ENCODE measurements at regions not wholly inside any gene's neighbourhood (a gene's known extent, or its start where the extent isn't known, plus 50 kb on each side); places are given as distances from the start of the nearest gene placed in this dataset.

- no peaks in the 10 kb centered on the region for H3K27me3 ChIP-seq (ENCODE audit: control insufficient read depth, insufficient read depth, low read length)
- H3K9me3 ChIP-seq (ENCODE audit: control insufficient read depth, insufficient read depth, low read depth, low read length), result no peaks in the 10 kb centered on the region
- H3K27ac ChIP-seq (ENCODE audit: low read depth, low read length), result no peak overlapping the region
- peaks cover 4% of the 10 kb centered on the region; the same call in 1 of the 2 replicates for H3K4me1 ChIP-seq (ENCODE audit: control insufficient read depth, insufficient read depth, low read length)
- no peak overlapping the region for H3K4me3 ChIP-seq (ENCODE audit: low read depth, low read length)
- no peaks in the 10 kb centered on the region for H3K36me3 ChIP-seq (ENCODE audit: control insufficient read depth, insufficient read depth, low read length)
- no peak overlapping the region for H3K9ac ChIP-seq (ENCODE audit: low read length)
These were observed 269.5 kb upstream of the DCBLD2 start for GRCh38 chr3:99170867-99171517.

GRCh38 chr3:99167071-99167470 is 265.6 kb upstream of the DCBLD2 start:
- no peak overlapping the region for H3K4me3 ChIP-seq (ENCODE audit: low read depth, low read length)
- no peak overlapping the region for H3K27ac ChIP-seq (ENCODE audit: low read depth, low read length)
- no peaks in the 10 kb centered on the region for H3K9me3 ChIP-seq (ENCODE audit: control insufficient read depth, insufficient read depth, low read depth, low read length)
- no peak overlapping the region for H3K9ac ChIP-seq (ENCODE audit: low read length)
- no peaks in the 10 kb centered on the region for H3K36me3 ChIP-seq (ENCODE audit: control insufficient read depth, insufficient read depth, low read length)
- H3K4me1 ChIP-seq (ENCODE audit: control insufficient read depth, insufficient read depth, low read length), result no peaks in the 10 kb centered on the region
- H3K27me3 ChIP-seq (ENCODE audit: control insufficient read depth, insufficient read depth, low read length), result no peaks in the 10 kb centered on the region

- peaks cover 21% of the 10 kb centered on the region for H3K9me3 ChIP-seq (ENCODE audit: control insufficient read depth, insufficient read depth, low read depth, low read length)
- H3K36me3 ChIP-seq (ENCODE audit: control insufficient read depth, insufficient read depth, low read length), result no peaks in the 10 kb centered on the region
- H3K4me1 ChIP-seq (ENCODE audit: control insufficient read depth, insufficient read depth, low read length), result no peaks in the 10 kb centered on the region
- no peak overlapping the region for H3K4me3 ChIP-seq (ENCODE audit: low read depth, low read length)
- H3K27ac ChIP-seq (ENCODE audit: low read depth, low read length), result no peak overlapping the region
- no peaks in the 10 kb centered on the region for H3K27me3 ChIP-seq (ENCODE audit: control insufficient read depth, insufficient read depth, low read length)
- no peak overlapping the region for H3K9ac ChIP-seq (ENCODE audit: low read length)
These were observed 261.8 kb upstream of the DCBLD2 start for GRCh38 chr3:99163314-99163713.

GRCh38 chr3:99159220-99159762 is 257.8 kb upstream of the DCBLD2 start:
- Histone ChIP-seq H3K9me3 (ENCODE audit: control insufficient read depth, insufficient read depth, low read depth, low read length) (peaks cover 46% of the 10 kb centered on the region), H3K9ac (ENCODE audit: low read length) (no peak overlapping the region), H3K4me1 (ENCODE audit: control insufficient read depth, insufficient read depth, low read length) (no peaks in the 10 kb centered on the region), H3K4me3 (ENCODE audit: low read depth, low read length) (no peak overlapping the region), H3K27me3 (ENCODE audit: control insufficient read depth, insufficient read depth, low read length) (no peaks in the 10 kb centered on the region), H3K36me3 (ENCODE audit: control insufficient read depth, insufficient read depth, low read length) (no peaks in the 10 kb centered on the region), H3K27ac (ENCODE audit: low read depth, low read length) (no peak overlapping the region)

GRCh38 chr3:99145031-99145430 is 243.5 kb upstream of the DCBLD2 start:
- peaks cover 10% of the 10 kb centered on the region for H3K9me3 ChIP-seq (ENCODE audit: control insufficient read depth, insufficient read depth, low read depth, low read length)
- no peak overlapping the region for H3K4me3 ChIP-seq (ENCODE audit: low read depth, low read length)
- H3K36me3 ChIP-seq (ENCODE audit: control insufficient read depth, insufficient read depth, low read length), result no peaks in the 10 kb centered on the region
- H3K27me3 ChIP-seq (ENCODE audit: control insufficient read depth, insufficient read depth, low read length), result no peaks in the 10 kb centered on the region
- H3K4me1 ChIP-seq (ENCODE audit: control insufficient read depth, insufficient read depth, low read length), result 0 out of 2 replicates have a peak, but pooled peaks cover 3% of the 10 kb centered on the region
- H3K27ac ChIP-seq (ENCODE audit: low read depth, low read length), result no peak overlapping the region
- H3K9ac ChIP-seq (ENCODE audit: low read length), result no peak overlapping the region

- Histone ChIP-seq H3K9me3 (ENCODE audit: control insufficient read depth, insufficient read depth, low read depth, low read length) (peaks cover 10% of the 10 kb centered on the region), H3K4me3 (ENCODE audit: low read depth, low read length) (no peak overlapping the region), H3K27ac (ENCODE audit: low read depth, low read length) (no peak overlapping the region), H3K9ac (ENCODE audit: low read length) (no peak overlapping the region), H3K4me1 (ENCODE audit: control insufficient read depth, insufficient read depth, low read length) (0 out of 2 replicates have a peak, but pooled peaks cover 3% of the 10 kb centered on the region), H3K27me3 (ENCODE audit: control insufficient read depth, insufficient read depth, low read length) (no peaks in the 10 kb centered on the region), H3K36me3 (ENCODE audit: control insufficient read depth, insufficient read depth, low read length) (no peaks in the 10 kb centered on the region)
These were observed 242.0 kb upstream of the DCBLD2 start for GRCh38 chr3:99143493-99143892.

- H3K9ac ChIP-seq (ENCODE audit: low read length), result no peak overlapping the region
- H3K9me3 ChIP-seq (ENCODE audit: control insufficient read depth, insufficient read depth, low read depth, low read length), result no peaks in the 10 kb centered on the region
- no peak overlapping the region for H3K27ac ChIP-seq (ENCODE audit: low read depth, low read length)
- no peaks in the 10 kb centered on the region for H3K27me3 ChIP-seq (ENCODE audit: control insufficient read depth, insufficient read depth, low read length)
- H3K4me3 ChIP-seq (ENCODE audit: low read depth, low read length), result no peak overlapping the region
- no peaks in the 10 kb centered on the region for H3K36me3 ChIP-seq (ENCODE audit: control insufficient read depth, insufficient read depth, low read length)
- no peaks in the 10 kb centered on the region for H3K4me1 ChIP-seq (ENCODE audit: control insufficient read depth, insufficient read depth, low read length)
These were observed 233.5 kb upstream of the DCBLD2 start for GRCh38 chr3:99134986-99135385.

- no peak overlapping the region for H3K27ac ChIP-seq (ENCODE audit: low read depth, low read length)
- no peaks in the 10 kb centered on the region for H3K27me3 ChIP-seq (ENCODE audit: control insufficient read depth, insufficient read depth, low read length)
- H3K4me1 ChIP-seq (ENCODE audit: control insufficient read depth, insufficient read depth, low read length), result no peaks in the 10 kb centered on the region
- no peak overlapping the region for H3K4me3 ChIP-seq (ENCODE audit: low read depth, low read length)
- H3K9ac ChIP-seq (ENCODE audit: low read length), result no peak overlapping the region
- no peaks in the 10 kb centered on the region for H3K36me3 ChIP-seq (ENCODE audit: control insufficient read depth, insufficient read depth, low read length)
- H3K9me3 ChIP-seq (ENCODE audit: control insufficient read depth, insufficient read depth, low read depth, low read length), result no peaks in the 10 kb centered on the region
These were observed 230.4 kb upstream of the DCBLD2 start for GRCh38 chr3:99131876-99132275.

- no peak overlapping the region for H3K27ac ChIP-seq (ENCODE audit: low read depth, low read length)
- no peaks in the 10 kb centered on the region for H3K36me3 ChIP-seq (ENCODE audit: control insufficient read depth, insufficient read depth, low read length)
- H3K9me3 ChIP-seq (ENCODE audit: control insufficient read depth, insufficient read depth, low read depth, low read length), result no peaks in the 10 kb centered on the region
- H3K27me3 ChIP-seq (ENCODE audit: control insufficient read depth, insufficient read depth, low read length), result no peaks in the 10 kb centered on the region
- H3K9ac ChIP-seq (ENCODE audit: low read length), result no peak overlapping the region
- H3K4me1 ChIP-seq (ENCODE audit: control insufficient read depth, insufficient read depth, low read length), result no peaks in the 10 kb centered on the region
- H3K4me3 ChIP-seq (ENCODE audit: low read depth, low read length), result no peak overlapping the region
These were observed 227.4 kb upstream of the DCBLD2 start for GRCh38 chr3:99128725-99129505.

GRCh38 chr3:99128235-99128634 is 226.7 kb upstream of the DCBLD2 start:
- no peaks in the 10 kb centered on the region for H3K4me1 ChIP-seq (ENCODE audit: control insufficient read depth, insufficient read depth, low read length)
- H3K9ac ChIP-seq (ENCODE audit: low read length), result no peak overlapping the region
- H3K27me3 ChIP-seq (ENCODE audit: control insufficient read depth, insufficient read depth, low read length), result no peaks in the 10 kb centered on the region
- no peak overlapping the region for H3K4me3 ChIP-seq (ENCODE audit: low read depth, low read length)
- H3K9me3 ChIP-seq (ENCODE audit: control insufficient read depth, insufficient read depth, low read depth, low read length), result no peaks in the 10 kb centered on the region
- H3K27ac ChIP-seq (ENCODE audit: low read depth, low read length), result no peak overlapping the region
- H3K36me3 ChIP-seq (ENCODE audit: control insufficient read depth, insufficient read depth, low read length), result no peaks in the 10 kb centered on the region

GRCh38 chr3:99126316-99126715 is 224.8 kb upstream of the DCBLD2 start:
- no peaks in the 10 kb centered on the region for H3K9me3 ChIP-seq (ENCODE audit: control insufficient read depth, insufficient read depth, low read depth, low read length)
- no peaks in the 10 kb centered on the region for H3K36me3 ChIP-seq (ENCODE audit: control insufficient read depth, insufficient read depth, low read length)
- no peak overlapping the region for H3K4me3 ChIP-seq (ENCODE audit: low read depth, low read length)
- no peak overlapping the region for H3K9ac ChIP-seq (ENCODE audit: low read length)
- no peaks in the 10 kb centered on the region for H3K4me1 ChIP-seq (ENCODE audit: control insufficient read depth, insufficient read depth, low read length)
- no peaks in the 10 kb centered on the region for H3K27me3 ChIP-seq (ENCODE audit: control insufficient read depth, insufficient read depth, low read length)
- no peak overlapping the region for H3K27ac ChIP-seq (ENCODE audit: low read depth, low read length)

Measured in HUES6 (cell line).